H1 (cell line): ENCODE measurements at regions not wholly inside any gene's neighbourhood (a gene's known extent, or its start where the extent isn't known, plus 50 kb on each side); places are given as distances from the start of the nearest gene placed in this dataset.

Experiments
- CBX5 ChIP-seq: fragments of 300-800, 300-1000 bp; sonication (generic); IDR thresholded peaks from 2 replicates; pipeline ENCODE4 v1.7.1; 2016; ENCODE audit warnings: antibody characterized with exemption, low read length, low read depth
- CTCF ChIP-seq, 3 experiments: IDR thresholded peaks; 1 replicate in 2 of 3; 2 replicates in 1 of 3; pipeline versions ENCODE4 v1.5.1 to v1.6.1; 2011; ENCODE audit warnings: low read length in 3 of 3, mild to moderate bottlenecking in 3 of 3, inconsistent platforms in 2 of 3, low read depth in 1 of 3, moderate library complexity in 1 of 3; ENCODE audit not compliant: insufficient read depth in 1 of 3; ENCODE audit errors: control extremely low read depth in 1 of 3
- KDM4A ChIP-seq: IDR thresholded peaks from one replicate; pipeline ENCODE4 v1.7.1; 2012; ENCODE audit warnings: low read depth, mild to moderate bottlenecking, moderate library complexity, low read length, inconsistent platforms; ENCODE audit not compliant: severe bottlenecking
- MAFK ChIP-seq: IDR thresholded peaks from 2 replicates; pipeline ENCODE4 v1.6.1; 2012; ENCODE audit warnings: low read depth, mild to moderate bottlenecking, improper control_type of control experiment, low read length
- TBP ChIP-seq: IDR thresholded peaks from 2 replicates; pipeline ENCODE4 v1.6.1; 2011; ENCODE audit warnings: low read depth, low read length, improper control_type of control experiment

- no peak for TF ChIP-seq KDM4A
- TF ChIP-seq CTCF (IDR thresholded peaks at IDR 0.05; ENCODE audit: control extremely low read depth in 1 of 3, insufficient read depth in 1 of 3, low read depth in 1 of 3, low read length in 3 of 3), result no peak
- no peak for TF ChIP-seq TBP
- TF ChIP-seq CBX5, result no peak
- no peak for TF ChIP-seq MAFK
These were observed 87.9 kb upstream of the MDGA2 start (continued) for GRCh38 chr14:47763188-47763854.
